ENCODE measurements at regions not wholly inside any gene's neighbourhood (a gene's known extent, or its start where the extent isn't known, plus 50 kb on each side); places are given as distances from the start of the nearest gene placed in this dataset.

- Histone ChIP-seq H3K9me3 (no peaks in the 10 kb centered on the region), H3K27me3 (no peaks in the 10 kb centered on the region), H3K27ac (no peak overlapping the region), H3K4me3 (no peak overlapping the region), H3K4me1 (no peaks in the 10 kb centered on the region), H3K36me3 (no peaks in the 10 kb centered on the region)
- intact Hi-C loops (cut with DNase I; ENCODE audit: low total_unique reads): loop anchor here (5.0 kb wide), 1 partner anchor 1180 kb away; no protein-coding TSS in a partner anchor
- TF ChIP-seq CTCF (IDR thresholded peaks at IDR 0.05): no peak
- no peak for DNase-seq (ENCODE audit: low spot score in 2 of 2)
These were observed 214.5 kb downstream of the RPLP1 start for GRCh38 chr15:69666921-69667811.

- TF ChIP-seq POLR2AphosphoS5 (IDR thresholded peaks at IDR 0.05) (no peak), POLR2A (IDR thresholded peaks at IDR 0.05) (no peak), CTCF (IDR thresholded peaks at IDR 0.05) (no peak)
- no peaks in the 10 kb centered on the region for H3K4me1 ChIP-seq
- no peaks in the 10 kb centered on the region for H3K36me3 ChIP-seq
- H3K9me3 ChIP-seq: no peaks in the 10 kb centered on the region
- no peaks in the 10 kb centered on the region for H3K27me3 ChIP-seq
- intact Hi-C loops (cut with DNase I; ENCODE audit: low total_unique reads): loop anchor here (5.0 kb wide), 1 partner anchor 1181 kb away; no protein-coding TSS in a partner anchor
- DNase-seq (ENCODE audit: low spot score in 2 of 2): no peak
- H3K27ac ChIP-seq: no peak overlapping the region
- H3K4me3 ChIP-seq: no peak overlapping the region
These were observed 215.6 kb downstream of the RPLP1 start for GRCh38 chr15:69668039-69668705.

- H3K9me3 ChIP-seq: no peaks in the 10 kb centered on the region
- no peak overlapping the region for H3K4me3 ChIP-seq
- no peak overlapping the region for H3K27ac ChIP-seq
- intact Hi-C loops (cut with DNase I; ENCODE audit: low total_unique reads): loop anchor here (5.0 kb wide), 1 partner anchor 1182 kb away; no protein-coding TSS in a partner anchor
- DNase-seq (ENCODE audit: low spot score in 2 of 2): no peak
- H3K27me3 ChIP-seq: no peaks in the 10 kb centered on the region
- TF ChIP-seq CTCF (IDR thresholded peaks at IDR 0.05) (no peak), POLR2AphosphoS5 (IDR thresholded peaks at IDR 0.05) (no peak), POLR2A (IDR thresholded peaks at IDR 0.05) (no peak)
- no peaks in the 10 kb centered on the region for H3K4me1 ChIP-seq
- H3K36me3 ChIP-seq: no peaks in the 10 kb centered on the region
These were observed 216.3 kb downstream of the RPLP1 start for GRCh38 chr15:69668963-69669362.

GRCh38 chr15:69669446-69669845 lies 216.8 kb downstream of the RPLP1 start:
- intact Hi-C loops (cut with DNase I; ENCODE audit: low total_unique reads): loop anchor here (5.0 kb wide), 1 partner anchor 1182 kb away; no protein-coding TSS in a partner anchor
- TF ChIP-seq CTCF (IDR thresholded peaks at IDR 0.05) (no peak), POLR2AphosphoS5 (IDR thresholded peaks at IDR 0.05) (no peak), POLR2A (IDR thresholded peaks at IDR 0.05) (no peak)
- no peak overlapping the region for H3K4me3 ChIP-seq

More at GRCh38 chr15:69669446-69669845, 216.8 kb downstream of the RPLP1 start:
- no peaks in the 10 kb centered on the region for H3K4me1 ChIP-seq
- H3K27ac ChIP-seq: no peak overlapping the region
- H3K36me3 ChIP-seq: no peaks in the 10 kb centered on the region
- no peak for DNase-seq (ENCODE audit: low spot score in 2 of 2)
- no peaks in the 10 kb centered on the region for H3K9me3 ChIP-seq
- no peaks in the 10 kb centered on the region for H3K27me3 ChIP-seq
